H1 (cell line): ENCODE measurements at regions not wholly inside any gene's neighbourhood (a gene's known extent, or its start where the extent isn't known, plus 50 kb on each side); places are given as distances from the start of the nearest gene placed in this dataset.

Experiments
- CTCF ChIP-seq, 3 experiments: IDR thresholded peaks; 1 replicate in 2 of 3; 2 replicates in 1 of 3; pipeline versions ENCODE4 v1.5.1 to v1.6.1; 2011; ENCODE audit warnings: low read length in 3 of 3, mild to moderate bottlenecking in 3 of 3, inconsistent platforms in 2 of 3, low read depth in 1 of 3, moderate library complexity in 1 of 3; ENCODE audit not compliant: insufficient read depth in 1 of 3; ENCODE audit errors: control extremely low read depth in 1 of 3
- JUN ChIP-seq: IDR thresholded peaks from 2 replicates; pipeline ENCODE4 v1.6.1; 2011; ENCODE audit warnings: low read depth, mild to moderate bottlenecking, improper control_type of control experiment, low read length
- NRF1 ChIP-seq: IDR thresholded peaks from 2 replicates; pipeline ENCODE4 v1.6.1; 2011; ENCODE audit warnings: mild to moderate bottlenecking, low read depth, low read length, improper control_type of control experiment
- POLR2A ChIP-seq, 2 experiments: IDR thresholded peaks; 1 replicate in 1 of 2; 2 replicates in 1 of 2; pipeline ENCODE4 v1.6.1; 2011; ENCODE audit warnings: low read depth in 2 of 2, low read length in 2 of 2, mild to moderate bottlenecking in 2 of 2; ENCODE audit errors: control extremely low read depth in 1 of 2

DNA sequence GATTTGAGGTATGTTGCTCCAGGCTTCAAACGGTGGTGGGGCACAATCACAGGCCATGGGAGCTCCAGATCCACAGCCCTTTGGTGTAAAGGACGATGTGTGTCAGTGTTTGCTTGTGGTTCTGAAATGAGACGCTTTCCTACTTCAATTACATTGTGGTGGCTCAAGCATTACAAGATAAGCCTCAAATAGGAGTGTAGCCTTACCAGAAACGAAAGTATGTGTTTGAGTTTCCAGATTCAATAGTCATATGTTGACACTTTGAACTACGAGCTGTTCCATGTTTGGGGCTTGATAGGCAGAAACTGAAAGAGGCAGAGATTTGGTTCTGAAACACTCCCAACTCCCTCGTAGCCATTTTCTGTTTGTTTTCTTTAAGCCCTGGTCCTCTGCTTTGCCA is 187.1 kb downstream of the MYLK4 start:
- TF ChIP-seq POLR2A (IDR thresholded peaks at IDR 0.05; ENCODE audit: control extremely low read depth in 1 of 2, low read depth in 2 of 2, low read length in 2 of 2) (no peak), JUN (no peak), NRF1 (no peak), CTCF (IDR thresholded peaks at IDR 0.05; ENCODE audit: control extremely low read depth in 1 of 3, insufficient read depth in 1 of 3, low read depth in 1 of 3, low read length in 3 of 3) (no peak)
